ENCODE measurements at regions not wholly inside any gene's neighbourhood (a gene's known extent, or its start where the extent isn't known, plus 50 kb on each side); places are given as distances from the start of the nearest gene placed in this dataset.
A peak's percentile ranks its signal among the peaks of the same experiment; 100 is the strongest.

GRCh38 chr7:21076054-21076453, 289.4 kb upstream of the SP8 start (continued):
- TF ChIP-seq HOXD13 (CRISPR knock-in tag; IDR thresholded peaks at IDR 0.05; ENCODE audit: borderline replicate concordance), result no peak
- peak; percentile 56; the same call in 1 of the 2 replicates for TF ChIP-seq ZNF184 (tag by site-specific recombination; IDR thresholded peaks at IDR 0.05)
- peak; percentile 37; the same call in 1 of the 2 replicates for TF ChIP-seq ZIC2 (tag by site-specific recombination; IDR thresholded peaks at IDR 0.05)
- TF ChIP-seq, protein P1, sequence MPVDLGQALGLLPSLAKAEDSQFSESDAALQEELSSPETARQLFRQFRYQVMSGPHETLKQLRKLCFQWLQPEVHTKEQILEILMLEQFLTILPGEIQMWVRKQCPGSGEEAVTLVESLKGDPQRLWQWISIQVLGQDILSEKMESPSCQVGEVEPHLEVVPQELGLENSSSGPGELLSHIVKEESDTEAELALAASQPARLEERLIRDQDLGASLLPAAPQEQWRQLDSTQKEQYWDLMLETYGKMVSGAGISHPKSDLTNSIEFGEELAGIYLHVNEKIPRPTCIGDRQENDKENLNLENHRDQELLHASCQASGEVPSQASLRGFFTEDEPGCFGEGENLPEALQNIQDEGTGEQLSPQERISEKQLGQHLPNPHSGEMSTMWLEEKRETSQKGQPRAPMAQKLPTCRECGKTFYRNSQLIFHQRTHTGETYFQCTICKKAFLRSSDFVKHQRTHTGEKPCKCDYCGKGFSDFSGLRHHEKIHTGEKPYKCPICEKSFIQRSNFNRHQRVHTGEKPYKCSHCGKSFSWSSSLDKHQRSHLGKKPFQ (tag by site-specific recombination; IDR thresholded peaks at IDR 0.05), result no peak
- no peak for TF ChIP-seq ZNF426 (tag by site-specific recombination; IDR thresholded peaks at IDR 0.05)
- TF ChIP-seq ZNF571 (tag by site-specific recombination; IDR thresholded peaks at IDR 0.05), result no peak
- TF ChIP-seq ZNF654 (tag by site-specific recombination; IDR thresholded peaks at IDR 0.05; ENCODE audit: low read depth), result no peak
- TF ChIP-seq ZNF391 (tag by site-specific recombination; IDR thresholded peaks at IDR 0.05; ENCODE audit: borderline replicate concordance, low read depth), result no peak
- TF ChIP-seq ZNF610 (tag by site-specific recombination; IDR thresholded peaks at IDR 0.05; ENCODE audit: borderline replicate concordance), result no peak
- no peak for TF ChIP-seq ZNF433 (tag by site-specific recombination; IDR thresholded peaks at IDR 0.05; ENCODE audit: low read depth)
- TF ChIP-seq ZNF692 (tag by site-specific recombination; IDR thresholded peaks at IDR 0.05), result no peak
- TF ChIP-seq ZNF529 (tag by site-specific recombination; IDR thresholded peaks at IDR 0.05; ENCODE audit: insufficient replicate concordance), result no peak
- TF ChIP-seq ZNF660 (tag by site-specific recombination; IDR thresholded peaks at IDR 0.05), result 0 out of 2 replicates have a peak, but pooled peaks have one; percentile 40
- no peak for TF ChIP-seq ZNF830 (tag by site-specific recombination; IDR thresholded peaks at IDR 0.05; ENCODE audit: low read depth)
- no peak for TF ChIP-seq ZNF777 (tag by site-specific recombination; IDR thresholded peaks at IDR 0.05; ENCODE audit: borderline replicate concordance)
- no peak for TF ChIP-seq ZFP69B (tag by site-specific recombination; IDR thresholded peaks at IDR 0.05)
- TF ChIP-seq, protein P2, sequence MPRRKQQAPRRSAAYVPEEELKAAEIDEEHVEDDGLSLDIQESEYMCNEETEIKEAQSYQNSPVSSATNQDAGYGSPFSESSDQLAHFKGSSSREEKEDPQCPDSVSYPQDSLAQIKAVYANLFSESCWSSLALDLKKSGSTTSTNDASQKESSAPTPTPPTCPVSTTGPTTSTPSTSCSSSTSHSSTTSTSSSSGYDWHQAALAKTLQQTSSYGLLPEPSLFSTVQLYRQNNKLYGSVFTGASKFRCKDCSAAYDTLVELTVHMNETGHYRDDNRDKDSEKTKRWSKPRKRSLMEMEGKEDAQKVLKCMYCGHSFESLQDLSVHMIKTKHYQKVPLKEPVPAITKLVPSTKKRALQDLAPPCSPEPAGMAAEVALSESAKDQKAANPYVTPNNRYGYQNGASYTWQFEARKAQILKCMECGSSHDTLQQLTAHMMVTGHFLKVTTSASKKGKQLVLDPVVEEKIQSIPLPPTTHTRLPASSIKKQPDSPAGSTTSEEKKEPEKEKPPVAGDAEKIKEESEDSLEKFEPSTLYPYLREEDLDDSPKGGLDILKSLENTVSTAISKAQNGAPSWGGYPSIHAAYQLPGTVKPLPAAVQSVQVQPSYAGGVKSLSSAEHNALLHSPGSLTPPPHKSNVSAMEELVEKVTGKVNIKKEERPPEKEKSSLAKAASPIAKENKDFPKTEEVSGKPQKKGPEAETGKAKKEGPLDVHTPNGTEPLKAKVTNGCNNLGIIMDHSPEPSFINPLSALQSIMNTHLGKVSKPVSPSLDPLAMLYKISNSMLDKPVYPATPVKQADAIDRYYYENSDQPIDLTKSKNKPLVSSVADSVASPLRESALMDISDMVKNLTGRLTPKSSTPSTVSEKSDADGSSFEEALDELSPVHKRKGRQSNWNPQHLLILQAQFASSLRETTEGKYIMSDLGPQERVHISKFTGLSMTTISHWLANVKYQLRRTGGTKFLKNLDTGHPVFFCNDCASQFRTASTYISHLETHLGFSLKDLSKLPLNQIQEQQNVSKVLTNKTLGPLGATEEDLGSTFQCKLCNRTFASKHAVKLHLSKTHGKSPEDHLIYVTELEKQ (tag by site-specific recombination; IDR thresholded peaks at IDR 0.05; ENCODE audit: borderline replicate concordance), result 0 out of 2 replicates have a peak, but pooled peaks have one; percentile 30
- TF ChIP-seq MZF1 (tag by site-specific recombination; IDR thresholded peaks at IDR 0.05; ENCODE audit: borderline replicate concordance), result 0 out of 2 replicates have a peak, but pooled peaks have one; percentile 24
- no peak for TF ChIP-seq ZNF292 (tag by site-specific recombination; IDR thresholded peaks at IDR 0.05; ENCODE audit: borderline replicate concordance, low read depth)
- TF ChIP-seq, protein P3, sequence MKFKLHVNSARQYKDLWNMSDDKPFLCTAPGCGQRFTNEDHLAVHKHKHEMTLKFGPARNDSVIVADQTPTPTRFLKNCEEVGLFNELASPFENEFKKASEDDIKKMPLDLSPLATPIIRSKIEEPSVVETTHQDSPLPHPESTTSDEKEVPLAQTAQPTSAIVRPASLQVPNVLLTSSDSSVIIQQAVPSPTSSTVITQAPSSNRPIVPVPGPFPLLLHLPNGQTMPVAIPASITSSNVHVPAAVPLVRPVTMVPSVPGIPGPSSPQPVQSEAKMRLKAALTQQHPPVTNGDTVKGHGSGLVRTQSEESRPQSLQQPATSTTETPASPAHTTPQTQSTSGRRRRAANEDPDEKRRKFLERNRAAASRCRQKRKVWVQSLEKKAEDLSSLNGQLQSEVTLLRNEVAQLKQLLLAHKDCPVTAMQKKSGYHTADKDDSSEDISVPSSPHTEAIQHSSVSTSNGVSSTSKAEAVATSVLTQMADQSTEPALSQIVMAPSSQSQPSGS (tag by site-specific recombination; IDR thresholded peaks at IDR 0.05; ENCODE audit: low read depth), result no peak
- TF ChIP-seq KLF7 (tag by site-specific recombination; IDR thresholded peaks at IDR 0.05; ENCODE audit: borderline replicate concordance), result no peak
- TF ChIP-seq MYNN (tag by site-specific recombination; IDR thresholded peaks at IDR 0.05; ENCODE audit: borderline replicate concordance), result no peak
- TF ChIP-seq ZBTB20 (tag by site-specific recombination; IDR thresholded peaks at IDR 0.05), result no peak
- no peak for TF ChIP-seq ZNF302 (tag by site-specific recombination; IDR thresholded peaks at IDR 0.05; ENCODE audit: low read depth)
- no peak for TF ChIP-seq ZNF585B (tag by site-specific recombination; IDR thresholded peaks at IDR 0.05)

Measured in HEK293 (cell line).